DND-41 (cell line): ENCODE measurements at regions not wholly inside any gene's neighbourhood (a gene's known extent, or its start where the extent isn't known, plus 50 kb on each side); places are given as distances from the start of the nearest gene placed in this dataset.

Experiments
- ATAC-seq: fragments of 200-7000 bp; cut with Tn5 transposase; 3 replicates; pipeline ENCODE4 v1.9.1; 2021; ENCODE audit warnings: low read depth; ENCODE audit not compliant: insufficient read depth
- DNase-seq: peaks from one replicate; pipeline ENCODE4 v3.0.0-alpha.2; 2020
- H2AFZ ChIP-seq: 2 replicates; pipeline ENCODE4 v1.6.0; 2012; ENCODE audit warnings: low read depth, low read length
- H3K27ac ChIP-seq: 2 replicates; pipeline ENCODE4 v1.5.1; 2012; ENCODE audit warnings: low read length, inconsistent platforms
- H3K27me3 ChIP-seq: fragments of 200-600 bp; sonication (generic); 2 replicates; pipeline ENCODE4 v1.6.0; 2012; ENCODE audit warnings: low read length, mild to moderate bottlenecking, inconsistent platforms; ENCODE audit not compliant: insufficient read depth, poor library complexity
- H3K36me3 ChIP-seq: 2 replicates; pipeline ENCODE4 v1.5.1; 2012; ENCODE audit warnings: low read length, inconsistent platforms; ENCODE audit not compliant: insufficient read depth
- H3K4me1 ChIP-seq: 2 replicates; pipeline ENCODE4 v1.5.1; 2012; ENCODE audit warnings: mild to moderate bottlenecking, low read length; ENCODE audit not compliant: insufficient read depth
- H3K4me2 ChIP-seq: 2 replicates; pipeline ENCODE4 v1.6.0; 2012; ENCODE audit warnings: mild to moderate bottlenecking, moderate library complexity, low read length, inconsistent platforms; ENCODE audit not compliant: insufficient read depth
- H3K4me3 ChIP-seq, 2 experiments: fragments of 200-600 bp in 1 of 2; shearing (Covaris generic) in 1 of 2; 2 replicates each; pipeline ENCODE4 v1.5.1; 2012 to 2016; ENCODE audit warnings: inconsistent platforms in 2 of 2, low read length in 2 of 2, mild to moderate bottlenecking in 2 of 2, low read depth in 1 of 2, moderate library complexity in 1 of 2
- H3K79me2 ChIP-seq: 2 replicates; pipeline ENCODE4 v1.6.0; 2012; ENCODE audit warnings: low read length, inconsistent platforms; ENCODE audit not compliant: insufficient read depth
- H3K9ac ChIP-seq: 2 replicates; pipeline ENCODE4 v1.6.0; 2012; ENCODE audit warnings: low read depth, mild to moderate bottlenecking, inconsistent platforms, low read length, moderate library complexity
- H3K9me3 ChIP-seq: 2 replicates; pipeline ENCODE4 v1.5.1; 2012; ENCODE audit warnings: low read length, moderate library complexity, mild to moderate bottlenecking, inconsistent platforms; ENCODE audit not compliant: insufficient read depth, severe bottlenecking
- H4K20me1 ChIP-seq: 2 replicates; pipeline ENCODE4 v1.6.0; 2012; ENCODE audit warnings: low read length; ENCODE audit not compliant: insufficient read depth
- CTCF ChIP-seq: IDR thresholded peaks from 2 replicates; pipeline ENCODE4 v1.5.1; 2012; ENCODE audit warnings: borderline replicate concordance, low read length, moderate library complexity, mild to moderate bottlenecking; ENCODE audit not compliant: poor library complexity, severe bottlenecking; ENCODE audit errors: extremely low read depth
- EZH2 ChIP-seq: IDR thresholded peaks from 3 replicates; pipeline ENCODE4 v1.6.1; 2012; ENCODE audit warnings: borderline replicate concordance, low read depth, mild to moderate bottlenecking, moderate library complexity, low read length, inconsistent platforms; ENCODE audit not compliant: severe bottlenecking

GRCh38 chr22:42330170-42330569, 59.7 kb upstream of the TCF20 start:
- H4K20me1 ChIP-seq = peaks cover 99% of the 10 kb centered on the region
- ATAC-seq (no peak), DNase-seq (no peak)
- no peak overlapping the region for H3K9ac ChIP-seq
- no peak for TF ChIP-seq CTCF
- TF ChIP-seq EZH2 = no peak
- H3K79me2 ChIP-seq = peaks cover 64% of the 10 kb centered on the region
- no peak overlapping the region for H3K4me3 ChIP-seq
- no peak overlapping the region for H3K27ac ChIP-seq
- no peaks in the 10 kb centered on the region for H3K4me1 ChIP-seq
- H3K4me2 ChIP-seq = no peak overlapping the region
- no peaks in the 10 kb centered on the region for H3K9me3 ChIP-seq
- no peaks in the 10 kb centered on the region for H3K27me3 ChIP-seq
- no peaks in the 10 kb centered on the region for H3K36me3 ChIP-seq
- H2AFZ ChIP-seq = no peak overlapping the region

- Histone ChIP-seq H3K9me3 (no peaks in the 10 kb centered on the region), H2AFZ (no peak overlapping the region), H3K4me1 (no peaks in the 10 kb centered on the region), H3K27ac (no peak overlapping the region), H3K79me2 (peaks cover 58% of the 10 kb centered on the region), H3K4me3 (no peak overlapping the region), H3K4me2 (no peak overlapping the region), H4K20me1 (peaks cover 98% of the 10 kb centered on the region), H3K9ac (no peak overlapping the region), H3K27me3 (no peaks in the 10 kb centered on the region), H3K36me3 (no peaks in the 10 kb centered on the region)
- no peak for ATAC-seq
- DNase-seq = no peak
- TF ChIP-seq CTCF (no peak), EZH2 (no peak)
Observed at GRCh38 chr22:42329504-42329903, 59.1 kb upstream of the TCF20 start.

- Histone ChIP-seq H3K79me2 (peaks cover 56% of the 10 kb centered on the region), H2AFZ (no peak overlapping the region), H3K27ac (no peak overlapping the region), H3K4me2 (no peak overlapping the region), H3K9me3 (no peaks in the 10 kb centered on the region), H3K4me1 (no peaks in the 10 kb centered on the region), H3K36me3 (no peaks in the 10 kb centered on the region), H3K27me3 (no peaks in the 10 kb centered on the region), H3K9ac (no peak overlapping the region), H4K20me1 (peaks cover 91% of the 10 kb centered on the region), H3K4me3 (no peak overlapping the region)
- no peak for DNase-seq
- no peak for ATAC-seq
- TF ChIP-seq EZH2 (no peak), CTCF (no peak)
Observed at GRCh38 chr22:42328784-42329145, 58.3 kb upstream of the TCF20 start.
